ENCODE measurements at regions not wholly inside any gene's neighbourhood (a gene's known extent, or its start where the extent isn't known, plus 50 kb on each side); places are given as distances from the start of the nearest gene placed in this dataset.

DNA sequence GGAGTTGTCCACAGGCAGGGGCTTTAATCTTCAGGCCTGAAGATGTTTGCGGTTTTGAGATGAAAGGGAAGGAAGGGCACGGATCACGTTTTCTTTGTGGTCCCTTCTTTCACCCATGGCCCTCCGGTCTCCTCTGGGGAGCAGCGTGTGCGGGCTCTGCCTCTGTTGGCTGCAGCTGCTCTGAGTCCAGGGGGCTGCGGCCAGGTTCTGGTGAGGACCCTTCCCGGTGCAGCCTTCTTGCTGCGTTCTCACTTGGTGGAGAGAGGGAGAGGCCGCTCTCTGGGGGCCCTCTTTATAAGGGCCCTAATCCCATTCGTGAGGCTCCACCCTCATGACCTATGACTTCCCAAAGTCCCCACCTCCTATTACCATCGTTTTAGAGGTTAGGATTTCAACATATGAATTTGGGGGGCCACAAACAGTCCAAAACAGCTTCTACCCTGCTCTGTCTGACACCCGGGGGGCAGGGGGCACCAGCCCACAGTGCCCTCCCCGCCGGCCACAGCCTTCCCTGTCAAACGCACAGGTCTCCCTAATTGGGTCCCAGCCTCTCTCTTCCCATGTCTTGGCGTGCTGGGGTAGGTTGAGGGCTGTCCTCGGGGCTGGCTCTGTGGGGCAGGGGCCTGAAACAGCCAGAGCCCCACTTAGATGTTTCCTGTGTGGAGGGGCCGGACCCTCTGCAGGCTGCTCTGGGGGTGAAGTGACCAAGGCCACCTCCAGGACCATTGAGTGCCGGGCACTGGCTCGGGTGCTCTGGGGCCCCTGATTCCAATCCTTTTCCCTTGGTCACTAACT, 100.1 kb upstream of the C1orf174 start:
- Histone ChIP-seq H3K27me3 (ENCODE audit: insufficient read depth, insufficient read length) (no peaks in the 10 kb centered on the region), H3K9ac (ENCODE audit: insufficient read length, low read depth) (no peak overlapping the region), H3K4me1 (ENCODE audit: insufficient read depth, insufficient read length) (no peaks in the 10 kb centered on the region), H3K9me3 (ENCODE audit: insufficient read depth, low read length) (no peaks in the 10 kb centered on the region), H3K36me3 (ENCODE audit: insufficient read depth, insufficient read length, low read length) (no peaks in the 10 kb centered on the region), H3K4me3 (ENCODE audit: insufficient read length, low read depth) (no peak overlapping the region)
- TF ChIP-seq YY1 (IDR thresholded peaks at IDR 0.05; ENCODE audit: insufficient read depth, insufficient read length) (no peak), ZNF274 (IDR thresholded peaks at IDR 0.05; ENCODE audit: low read depth, low read length) (no peak), SUZ12 (IDR thresholded peaks at IDR 0.05; ENCODE audit: extremely low read depth, insufficient read depth, insufficient read length) (no peak)
- no peak for DNase-seq (ENCODE audit: low read depth, low spot score)

DNA sequence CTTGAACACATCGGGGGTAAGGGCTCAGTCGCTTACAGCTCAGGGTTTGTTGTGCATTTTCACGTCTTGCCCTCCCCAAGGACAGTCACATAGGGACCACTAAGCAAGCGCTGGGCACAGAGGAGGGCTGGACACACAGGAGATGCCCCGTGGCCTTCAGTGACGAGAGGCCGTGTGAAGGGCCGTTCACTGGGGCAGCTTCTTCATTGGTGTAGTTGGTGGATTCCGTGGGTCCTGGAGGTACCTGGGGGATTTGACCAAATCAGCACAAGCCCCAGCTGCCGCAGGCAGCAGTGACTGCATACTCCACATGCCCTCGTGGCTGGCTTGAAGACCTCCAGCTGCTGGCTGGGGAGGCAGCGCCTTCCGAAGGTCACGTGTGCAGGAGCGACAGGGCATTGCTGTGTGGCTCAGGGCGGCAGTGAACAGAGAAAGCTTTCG, 100.8 kb upstream of the C1orf174 start:
- DNase-seq (ENCODE audit: low read depth, low spot score) = no peak
- no peaks in the 10 kb centered on the region for H3K9me3 ChIP-seq (ENCODE audit: insufficient read depth, low read length)

GRCh38 chr1:4001461-4001860, 101.4 kb upstream of the C1orf174 start:
- Histone ChIP-seq H3K9me3 (ENCODE audit: insufficient read depth, low read length) (no peaks in the 10 kb centered on the region), H3K27me3 (ENCODE audit: insufficient read depth, insufficient read length) (no peaks in the 10 kb centered on the region)
- DNase-seq (ENCODE audit: low read depth, low spot score) = no peak

More for the DNA sequence above, 100.8 kb upstream of the C1orf174 start:
- Histone ChIP-seq H3K36me3 (ENCODE audit: insufficient read depth, insufficient read length, low read length) (no peaks in the 10 kb centered on the region), H3K27me3 (ENCODE audit: insufficient read depth, insufficient read length) (no peaks in the 10 kb centered on the region), H3K4me3 (ENCODE audit: insufficient read length, low read depth) (no peak overlapping the region), H3K4me1 (ENCODE audit: insufficient read depth, insufficient read length) (no peaks in the 10 kb centered on the region), H3K9ac (ENCODE audit: insufficient read length, low read depth) (no peak overlapping the region)
- TF ChIP-seq ZNF274 (IDR thresholded peaks at IDR 0.05; ENCODE audit: low read depth, low read length) (no peak), SUZ12 (IDR thresholded peaks at IDR 0.05; ENCODE audit: extremely low read depth, insufficient read depth, insufficient read length) (no peak), YY1 (IDR thresholded peaks at IDR 0.05; ENCODE audit: insufficient read depth, insufficient read length) (no peak)

DNA sequence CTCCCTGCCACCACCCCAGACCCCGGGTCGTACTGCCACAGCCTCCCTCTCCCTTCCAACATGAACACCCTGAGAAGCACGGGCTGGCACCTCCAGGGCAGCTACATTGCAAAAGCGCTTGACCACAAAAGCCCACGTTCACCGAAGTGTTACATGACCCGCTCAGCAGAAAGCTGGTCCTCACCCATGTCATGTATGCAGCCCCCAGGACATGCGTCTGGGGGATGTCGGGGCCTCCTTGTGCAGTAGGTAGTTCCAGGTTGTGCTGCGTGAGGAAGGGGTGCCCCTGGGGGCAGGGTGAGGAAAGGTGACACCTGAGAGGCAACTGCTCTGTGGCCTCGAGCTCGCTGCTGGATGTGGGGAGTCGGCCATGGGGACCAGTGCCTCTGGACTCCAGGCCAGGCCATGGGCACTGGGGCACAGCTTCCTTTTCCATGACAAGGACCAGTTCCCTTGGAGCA, 102.0 kb upstream of the C1orf174 start:
- TF ChIP-seq ZNF274 (IDR thresholded peaks at IDR 0.05; ENCODE audit: low read depth, low read length) = no peak
- no peak for TF ChIP-seq SUZ12 (IDR thresholded peaks at IDR 0.05; ENCODE audit: extremely low read depth, insufficient read depth, insufficient read length)
- TF ChIP-seq YY1 (IDR thresholded peaks at IDR 0.05; ENCODE audit: insufficient read depth, insufficient read length) = no peak
- no peaks in the 10 kb centered on the region for H3K36me3 ChIP-seq (ENCODE audit: insufficient read depth, insufficient read length, low read length)
- no peaks in the 10 kb centered on the region for H3K9me3 ChIP-seq (ENCODE audit: insufficient read depth, low read length)
- DNase-seq (ENCODE audit: low read depth, low spot score) = no peak
- no peaks in the 10 kb centered on the region for H3K27me3 ChIP-seq (ENCODE audit: insufficient read depth, insufficient read length)
- no peak overlapping the region for H3K4me3 ChIP-seq (ENCODE audit: insufficient read length, low read depth)
- H3K4me1 ChIP-seq (ENCODE audit: insufficient read depth, insufficient read length) = no peaks in the 10 kb centered on the region
- no peak overlapping the region for H3K9ac ChIP-seq (ENCODE audit: insufficient read length, low read depth)

More at GRCh38 chr1:4001461-4001860, 101.4 kb upstream of the C1orf174 start:
- TF ChIP-seq SUZ12 (IDR thresholded peaks at IDR 0.05; ENCODE audit: extremely low read depth, insufficient read depth, insufficient read length) (no peak), YY1 (IDR thresholded peaks at IDR 0.05; ENCODE audit: insufficient read depth, insufficient read length) (no peak), ZNF274 (IDR thresholded peaks at IDR 0.05; ENCODE audit: low read depth, low read length) (no peak)
- Histone ChIP-seq H3K4me1 (ENCODE audit: insufficient read depth, insufficient read length) (no peaks in the 10 kb centered on the region), H3K4me3 (ENCODE audit: insufficient read length, low read depth) (no peak overlapping the region), H3K36me3 (ENCODE audit: insufficient read depth, insufficient read length, low read length) (no peaks in the 10 kb centered on the region), H3K9ac (ENCODE audit: insufficient read length, low read depth) (no peak overlapping the region)

GRCh38 chr1:4002741-4003140, 102.7 kb upstream of the C1orf174 start:
- no peak for DNase-seq (ENCODE audit: low read depth, low spot score)
- Histone ChIP-seq H3K36me3 (ENCODE audit: insufficient read depth, insufficient read length, low read length) (no peaks in the 10 kb centered on the region), H3K4me3 (ENCODE audit: insufficient read length, low read depth) (no peak overlapping the region), H3K4me1 (ENCODE audit: insufficient read depth, insufficient read length) (no peaks in the 10 kb centered on the region), H3K9ac (ENCODE audit: insufficient read length, low read depth) (no peak overlapping the region), H3K9me3 (ENCODE audit: insufficient read depth, low read length) (no peaks in the 10 kb centered on the region), H3K27me3 (ENCODE audit: insufficient read depth, insufficient read length) (no peaks in the 10 kb centered on the region)
- no peak for TF ChIP-seq ZNF274 (IDR thresholded peaks at IDR 0.05; ENCODE audit: low read depth, low read length)
- TF ChIP-seq SUZ12 (IDR thresholded peaks at IDR 0.05; ENCODE audit: extremely low read depth, insufficient read depth, insufficient read length) = no peak
- TF ChIP-seq YY1 (IDR thresholded peaks at IDR 0.05; ENCODE audit: insufficient read depth, insufficient read length) = no peak

DNA sequence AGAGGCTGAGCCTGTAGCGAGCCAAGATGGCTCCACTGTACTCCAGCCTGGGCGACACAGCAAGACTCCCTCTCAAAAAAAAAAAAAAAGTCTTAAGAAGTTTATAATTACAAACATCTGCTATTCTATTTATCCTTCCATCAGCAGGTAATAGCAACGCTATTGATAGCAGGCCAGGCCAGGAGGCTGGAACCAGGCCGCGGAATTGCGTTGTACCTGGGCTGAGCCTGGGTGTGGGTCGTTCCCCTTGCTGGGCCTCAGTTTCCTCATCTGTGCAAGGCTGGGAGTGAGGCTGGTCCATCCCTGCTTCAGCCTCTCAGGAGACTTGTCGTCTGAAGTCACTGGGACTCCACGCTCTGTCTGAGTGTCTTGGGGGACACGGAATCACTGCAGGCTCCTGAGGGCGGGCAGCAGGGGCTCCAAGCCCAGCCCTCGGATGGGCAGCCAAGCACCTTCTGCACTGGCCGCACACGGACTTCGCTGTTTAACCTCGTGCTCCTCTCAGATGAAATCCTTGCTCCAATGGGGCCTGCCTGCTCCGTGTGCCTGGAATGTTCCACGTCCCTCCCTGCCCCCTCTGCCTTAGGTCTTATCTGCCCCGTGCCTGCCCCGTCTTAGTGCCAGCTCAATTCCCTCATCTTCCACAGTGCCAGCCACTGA, 103.9 kb upstream of the C1orf174 start:
- Histone ChIP-seq H3K36me3 (ENCODE audit: insufficient read depth, insufficient read length, low read length) (no peaks in the 10 kb centered on the region), H3K4me3 (ENCODE audit: insufficient read length, low read depth) (no peak overlapping the region), H3K9me3 (ENCODE audit: insufficient read depth, low read length) (no peaks in the 10 kb centered on the region), H3K9ac (ENCODE audit: insufficient read length, low read depth) (no peak overlapping the region), H3K4me1 (ENCODE audit: insufficient read depth, insufficient read length) (no peaks in the 10 kb centered on the region), H3K27me3 (ENCODE audit: insufficient read depth, insufficient read length) (no peaks in the 10 kb centered on the region)
- TF ChIP-seq YY1 (IDR thresholded peaks at IDR 0.05; ENCODE audit: insufficient read depth, insufficient read length) (no peak), SUZ12 (IDR thresholded peaks at IDR 0.05; ENCODE audit: extremely low read depth, insufficient read depth, insufficient read length) (no peak), ZNF274 (IDR thresholded peaks at IDR 0.05; ENCODE audit: low read depth, low read length) (no peak)
- no peak for DNase-seq (ENCODE audit: low read depth, low spot score)

Data from NT2/D1 (cell line).